IMR-90 (cell line): ENCODE measurements at regions not wholly inside any gene's neighbourhood (a gene's known extent, or its start where the extent isn't known, plus 50 kb on each side); places are given as distances from the start of the nearest gene placed in this dataset.

Experiments used
- ATAC-seq: fragments of 200-7000 bp; cut with Tn5 transposase; 2 replicates; pipeline ENCODE4 v1.9.1; 2020; ENCODE audit warnings: low read depth, mild to moderate bottlenecking, moderate library complexity
- BruUV-seq: library from RNA; stranded (reverse); fragments of 400-500 nt; replicated peaks from 2 replicates; lab custom pipeline; 2021; lab: Mats Ljungman, UMichigan
- CTCF ChIA-PET: fragments of 300-600 bp; formaldehyde crosslinking; extraction: SDS; loops from one replicate; lab custom pipeline; 2021; ENCODE audit warnings: antibody characterized with exemption; lab: Yijun Ruan, JAX
- POLR2A ChIA-PET: fragments of 300-600 bp; sonication (Branson Sonifier 250); formaldehyde crosslinking; loops from one replicate; lab custom pipeline; 2022; ENCODE audit warnings: antibody characterized with exemption; ENCODE audit not compliant: unreplicated experiment; lab: Charles Lee
- DNase-seq: peaks from one replicate; pipeline ENCODE4 v3.0.0; 2013
- H2AFZ ChIP-seq: replicated peaks from 2 replicates; pipeline ENCODE3; 2013; ENCODE audit warnings: low read length, mild to moderate bottlenecking; ENCODE audit not compliant: poor library complexity
- H2AK5ac ChIP-seq: 2 replicates; pipeline ENCODE4 v1.6.1; 2013; ENCODE audit warnings: low read depth, low read length, inconsistent platforms
- H2AK9ac ChIP-seq: replicated peaks from 2 replicates; pipeline ENCODE3; 2013; ENCODE audit warnings: mild to moderate bottlenecking, low read depth, low read length, moderate library complexity; ENCODE audit not compliant: poor library complexity
- H2BK120ac ChIP-seq: 2 replicates; pipeline ENCODE4 v1.6.1; 2013; ENCODE audit warnings: low read depth, low read length, inconsistent platforms
- H2BK15ac ChIP-seq: 3 replicates; pipeline ENCODE4 v1.6.1; 2013; ENCODE audit warnings: low read depth, low read length, inconsistent platforms
- H2BK20ac ChIP-seq: 2 replicates; pipeline ENCODE4 v1.6.1; 2013; ENCODE audit warnings: low read depth, mild to moderate bottlenecking, inconsistent platforms, low read length, moderate library complexity
- H2BK5ac ChIP-seq: 2 replicates; pipeline ENCODE4 v1.6.1; 2013; ENCODE audit warnings: mild to moderate bottlenecking, low read depth, low read length, inconsistent platforms; ENCODE audit not compliant: poor library complexity, severe bottlenecking
- H3K14ac ChIP-seq: replicated peaks from 2 replicates; pipeline ENCODE4 v1.6.1; 2013; ENCODE audit warnings: low read depth, low read length, inconsistent platforms
- H3K18ac ChIP-seq: 2 replicates; pipeline ENCODE4 v1.6.1; 2013; ENCODE audit warnings: low read depth, low read length, control low read depth
- H3K23ac ChIP-seq: 2 replicates; pipeline ENCODE4 v1.6.1; 2013; ENCODE audit warnings: low read depth, low read length, inconsistent platforms
- H3K27ac ChIP-seq: 2 replicates; pipeline ENCODE4 v1.5.1; 2013; ENCODE audit warnings: mild to moderate bottlenecking, control low read depth, low read length; ENCODE audit not compliant: insufficient read depth
- H3K27me3 ChIP-seq: 2 replicates; pipeline ENCODE4 v1.6.1; 2013; ENCODE audit warnings: low read length; ENCODE audit not compliant: control insufficient read depth, insufficient read depth
- H3K36me3 ChIP-seq: 2 replicates; pipeline ENCODE4 v1.6.1; 2013; ENCODE audit warnings: low read length, mixed read lengths; ENCODE audit not compliant: control insufficient read depth, insufficient read depth
- H3K4ac ChIP-seq: 2 replicates; pipeline ENCODE4 v1.6.1; 2013; ENCODE audit warnings: low read depth, low read length, inconsistent platforms
- H3K4me1 ChIP-seq: 2 replicates; pipeline ENCODE4 v1.6.1; 2013; ENCODE audit warnings: low read length, mixed read lengths; ENCODE audit not compliant: control insufficient read depth, insufficient read depth
- H3K4me2 ChIP-seq: 2 replicates; pipeline ENCODE4 v1.6.1; 2013; ENCODE audit warnings: low read depth, mild to moderate bottlenecking, control low read depth, low read length, moderate library complexity
- H3K4me3 ChIP-seq: 2 replicates; pipeline ENCODE4 v1.5.1; 2013; ENCODE audit warnings: low read depth, mild to moderate bottlenecking, control low read depth, low read length, moderate library complexity; ENCODE audit not compliant: insufficient read depth
- H3K56ac ChIP-seq: 2 replicates; pipeline ENCODE4 v1.6.1; 2013; ENCODE audit warnings: low read length, inconsistent platforms; ENCODE audit not compliant: insufficient read depth; ENCODE audit errors: extremely low read depth
- H3K79me1 ChIP-seq, 2 experiments: 2 replicates each; pipeline ENCODE4 v1.6.1; 2013; ENCODE audit warnings: low read length in 2 of 2, inconsistent platforms in 1 of 2, low read depth in 1 of 2
- H3K9ac ChIP-seq: 2 replicates; pipeline ENCODE4 v1.6.1; 2013; ENCODE audit warnings: low read depth, low read length, control low read depth
- H3K9me1 ChIP-seq: 2 replicates; pipeline ENCODE4 v1.6.1; 2013; ENCODE audit warnings: low read length, inconsistent platforms; ENCODE audit not compliant: insufficient read depth
- H3K9me3 ChIP-seq: 2 replicates; pipeline ENCODE4 v1.6.1; 2013; ENCODE audit warnings: low read length; ENCODE audit not compliant: control insufficient read depth, insufficient read depth
- H4K20me1 ChIP-seq: 2 replicates; pipeline ENCODE4 v1.6.1; 2013; ENCODE audit warnings: low read length, inconsistent platforms; ENCODE audit not compliant: insufficient read depth
- H4K5ac ChIP-seq: 2 replicates; pipeline ENCODE4 v1.6.1; 2013; ENCODE audit warnings: mild to moderate bottlenecking, low read depth, low read length, control low read depth
- H4K8ac ChIP-seq, 2 experiments: 2 replicates each; pipeline ENCODE4 v1.6.1; 2013; ENCODE audit warnings: low read depth in 2 of 2, low read length in 2 of 2, control low read depth in 1 of 2, inconsistent platforms in 1 of 2
- H4K91ac ChIP-seq: 2 replicates; pipeline ENCODE4 v1.6.1; 2013; ENCODE audit warnings: low read depth, low read length, inconsistent platforms; ENCODE audit not compliant: insufficient read depth
- BHLHE40 ChIP-seq: fragments of 150-350 bp; IDR thresholded peaks from 2 replicates; pipeline ENCODE4 v1.6.1; 2016; ENCODE audit warnings: mild to moderate bottlenecking, low read depth, low read length
- CEBPB ChIP-seq: IDR thresholded peaks from 2 replicates; pipeline ENCODE4 v1.6.1; 2012; ENCODE audit warnings: low read depth, low read length, improper control_type of control experiment
- CHD1 ChIP-seq: IDR thresholded peaks from 2 replicates; pipeline ENCODE4 v1.6.1; 2012; ENCODE audit warnings: low read depth, low read length, improper control_type of control experiment
- FOS ChIP-seq: fragments of 150-350 bp; IDR thresholded peaks from 2 replicates; pipeline ENCODE4 v1.6.1; 2016; ENCODE audit warnings: low read depth, low read length
- MAFK ChIP-seq: IDR thresholded peaks from 2 replicates; pipeline ENCODE4 v1.6.1; 2012; ENCODE audit warnings: low read depth, low read length, improper control_type of control experiment
- MAZ ChIP-seq: IDR thresholded peaks from 2 replicates; pipeline ENCODE4 v1.6.1; 2012; ENCODE audit warnings: low read depth, mild to moderate bottlenecking, low read length, improper control_type of control experiment, moderate library complexity, borderline replicate concordance
- MXI1 ChIP-seq: IDR thresholded peaks from 2 replicates; pipeline ENCODE4 v1.6.1; 2012; ENCODE audit warnings: low read depth, mild to moderate bottlenecking, low read length, moderate library complexity, borderline replicate concordance
- NFE2L2 ChIP-seq: fragments of 150-350 bp; IDR thresholded peaks from 2 replicates; pipeline ENCODE4 v1.6.1; 2016; ENCODE audit warnings: low read depth, mild to moderate bottlenecking, low read length
- POLR2A ChIP-seq: IDR thresholded peaks from 2 replicates; pipeline ENCODE4 v1.6.1; 2012; ENCODE audit warnings: mild to moderate bottlenecking, low read depth, low read length
- RAD21 ChIP-seq: IDR thresholded peaks from 2 replicates; pipeline ENCODE4 v1.6.1; 2012; ENCODE audit warnings: low read length, improper control_type of control experiment
- RFX5 ChIP-seq: IDR thresholded peaks from 2 replicates; pipeline ENCODE4 v1.8.0; 2012; ENCODE audit warnings: low read depth, mild to moderate bottlenecking, low read length, moderate library complexity
- SMC3 ChIP-seq: fragments of 150-350 bp; IDR thresholded peaks from 2 replicates; pipeline ENCODE4 v1.6.1; 2016; ENCODE audit warnings: low read depth, mild to moderate bottlenecking, antibody characterized with exemption, low read length, moderate library complexity
- WGBS, 2 experiments: methylation state at CpG; one replicate each; pipeline versions ENCODE4 v1.1.5 to v1.1.7; 2013; ENCODE audit warnings: missing lambda C conversion rate in 2 of 2; ENCODE audit not compliant: insufficient read length in 1 of 2; ENCODE audit errors: extremely low coverage in 2 of 2; 5-methylcytosine and 5-hydroxymethylcytosine counted together
- dilution Hi-C: fragments of 300-500 bp; cut with HindIII; formaldehyde crosslinking; loops from one replicate; pipeline ENCODE4 v1.14.3; 2018; ENCODE audit warnings: low sequenced_read_pairs; ENCODE audit not compliant: unreplicated experiment
- in situ Hi-C: fragments of 300-500 bp; cut with MboI; formaldehyde crosslinking; loops from 3 replicates; pipeline ENCODE4 v1.14.3; 2019; ENCODE audit warnings: low sequenced_read_pairs, inconsistent platforms, mixed read lengths
- intact Hi-C: fragments of 100-400 bp; cut with micrococcal nuclease; formaldehyde crosslinking; loops from 2 replicates; pipeline ENCODE4 v1.10.0; 2022
- TF ChIP-seq, protein P1 (sequence below): fragments of 150-350 bp; IDR thresholded peaks from 2 replicates; pipeline ENCODE4 v1.6.1; 2016; ENCODE audit warnings: low read depth, mild to moderate bottlenecking, low read length, moderate library complexity, borderline replicate concordance
- TF ChIP-seq, protein P2 (sequence below): conservative IDR thresholded peaks from 2 replicates; pipeline ENCODE4 v1.5.1; 2012; ENCODE audit warnings: mild to moderate bottlenecking, low read depth, low read length, improper control_type of control experiment
- TF ChIP-seq, protein P3 (sequence below): fragments of 150-350 bp; IDR thresholded peaks from 2 replicates; pipeline ENCODE4 v1.6.1; 2017; ENCODE audit warnings: mild to moderate bottlenecking, antibody characterized with exemption, low read length, low read depth

DNA sequence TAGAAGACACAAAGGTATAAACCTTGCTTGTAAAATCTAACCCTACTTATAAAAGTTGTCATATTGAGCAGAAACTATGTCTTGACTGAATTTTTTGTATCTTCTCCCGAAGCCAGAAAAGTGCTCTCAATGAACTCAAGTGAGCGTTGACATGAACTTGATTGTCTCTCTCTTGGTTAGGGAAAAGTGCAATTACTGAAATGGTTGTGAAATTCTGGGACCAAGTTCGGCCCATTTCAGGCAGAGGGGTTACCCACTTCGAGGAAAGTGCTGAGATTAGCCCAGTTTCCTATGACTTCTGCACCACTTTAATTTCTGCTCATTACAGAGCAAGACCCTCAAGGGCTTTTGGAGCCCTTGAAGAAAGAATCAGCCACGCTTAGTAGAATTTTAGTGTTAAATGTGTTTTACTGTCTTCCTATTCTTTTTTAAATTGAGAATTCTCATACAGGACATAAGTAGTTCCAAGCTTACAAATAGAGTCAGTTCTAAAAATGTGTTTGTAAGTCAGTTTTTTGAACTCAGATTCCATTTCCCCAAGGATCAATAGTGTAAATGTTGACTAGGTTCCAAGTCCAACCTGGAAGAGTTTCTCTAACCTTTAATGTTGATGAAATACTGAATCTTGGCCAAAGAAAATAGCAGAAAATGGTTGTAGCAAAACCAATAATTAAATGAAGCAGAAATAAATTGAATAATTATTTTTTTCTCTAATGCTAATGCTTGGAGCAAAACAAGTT lies 125.7 kb upstream of the ACSL4 start:
- no peaks in the 10 kb centered on the region for H4K20me1 ChIP-seq
- BruUV-seq = no TSS peak
- no peaks in the 10 kb centered on the region; the same call in none of the 2 replicates for H3K9me3 ChIP-seq
- H3K4me2 ChIP-seq = no peak overlapping the region
- no peak overlapping the region for H3K14ac ChIP-seq
- no peaks in the 10 kb centered on the region for H3K36me3 ChIP-seq
- no peak overlapping the region for H4K5ac ChIP-seq
- H3K9me1 ChIP-seq = no peaks in the 10 kb centered on the region
- H3K4me3 ChIP-seq = no peak overlapping the region
- ChIA-PET POLR2A (no interaction called here), CTCF (interaction anchor here (0.6 to 2.9 kb wide), 2 partner anchors 139 to 145 kb away, joined by 3 to 23 read pairs; no protein-coding TSS in a partner anchor)
- no peak overlapping the region for H3K56ac ChIP-seq
- no peak overlapping the region for H2AK5ac ChIP-seq
- no peaks in the 10 kb centered on the region; the same call in 1 of the 2 replicates for H3K4me1 ChIP-seq
- H4K91ac ChIP-seq = no peak overlapping the region
- dilution Hi-C loops (no loop called here), intact Hi-C loops (no loop called here), in situ Hi-C loops (no loop called here)
- no peak overlapping the region for H3K23ac ChIP-seq
- H3K27me3 ChIP-seq = peaks cover 3% of the 10 kb centered on the region; the same call in 1 of the 2 replicates
- peak overlapping the region; percentile 41; the same call in 1 of the 2 replicates for H2BK120ac ChIP-seq
- no peaks in the 10 kb centered on the region for H3K79me1 ChIP-seq
- H3K27ac ChIP-seq = peak overlapping the region; percentile 9; the same call in 1 of the 2 replicates
- H2AFZ ChIP-seq = no peak overlapping the region
- ATAC-seq (no peak), DNase-seq (no peak)
- no peak overlapping the region for H3K9ac ChIP-seq
- H3K18ac ChIP-seq = no peak overlapping the region; the same call in 1 of the 2 replicates
- H4K8ac ChIP-seq = 0 out of 4 replicates have a peak overlapping the region, but pooled peaks of 1 of the 2 experiments have one; percentile 29
- no CpG with 5 or more reads among the region's 5 CpGs for WGBS, 2 experiments
- no peak overlapping the region for H3K4ac ChIP-seq
- H2BK20ac ChIP-seq = no peak overlapping the region
- H2BK15ac ChIP-seq = no peak overlapping the region
- no peak overlapping the region for H2BK5ac ChIP-seq
- H2AK9ac ChIP-seq = no peak overlapping the region
- no peak for TF ChIP-seq MAZ
- TF ChIP-seq, protein P1, sequence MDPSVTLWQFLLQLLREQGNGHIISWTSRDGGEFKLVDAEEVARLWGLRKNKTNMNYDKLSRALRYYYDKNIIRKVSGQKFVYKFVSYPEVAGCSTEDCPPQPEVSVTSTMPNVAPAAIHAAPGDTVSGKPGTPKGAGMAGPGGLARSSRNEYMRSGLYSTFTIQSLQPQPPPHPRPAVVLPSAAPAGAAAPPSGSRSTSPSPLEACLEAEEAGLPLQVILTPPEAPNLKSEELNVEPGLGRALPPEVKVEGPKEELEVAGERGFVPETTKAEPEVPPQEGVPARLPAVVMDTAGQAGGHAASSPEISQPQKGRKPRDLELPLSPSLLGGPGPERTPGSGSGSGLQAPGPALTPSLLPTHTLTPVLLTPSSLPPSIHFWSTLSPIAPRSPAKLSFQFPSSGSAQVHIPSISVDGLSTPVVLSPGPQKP = no peak
- TF ChIP-seq FOS = no peak
- TF ChIP-seq, protein P2, sequence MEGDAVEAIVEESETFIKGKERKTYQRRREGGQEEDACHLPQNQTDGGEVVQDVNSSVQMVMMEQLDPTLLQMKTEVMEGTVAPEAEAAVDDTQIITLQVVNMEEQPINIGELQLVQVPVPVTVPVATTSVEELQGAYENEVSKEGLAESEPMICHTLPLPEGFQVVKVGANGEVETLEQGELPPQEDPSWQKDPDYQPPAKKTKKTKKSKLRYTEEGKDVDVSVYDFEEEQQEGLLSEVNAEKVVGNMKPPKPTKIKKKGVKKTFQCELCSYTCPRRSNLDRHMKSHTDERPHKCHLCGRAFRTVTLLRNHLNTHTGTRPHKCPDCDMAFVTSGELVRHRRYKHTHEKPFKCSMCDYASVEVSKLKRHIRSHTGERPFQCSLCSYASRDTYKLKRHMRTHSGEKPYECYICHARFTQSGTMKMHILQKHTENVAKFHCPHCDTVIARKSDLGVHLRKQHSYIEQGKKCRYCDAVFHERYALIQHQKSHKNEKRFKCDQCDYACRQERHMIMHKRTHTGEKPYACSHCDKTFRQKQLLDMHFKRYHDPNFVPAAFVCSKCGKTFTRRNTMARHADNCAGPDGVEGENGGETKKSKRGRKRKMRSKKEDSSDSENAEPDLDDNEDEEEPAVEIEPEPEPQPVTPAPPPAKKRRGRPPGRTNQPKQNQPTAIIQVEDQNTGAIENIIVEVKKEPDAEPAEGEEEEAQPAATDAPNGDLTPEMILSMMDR = no peak
- TF ChIP-seq CHD1 = no peak
- no peak for TF ChIP-seq RFX5
- TF ChIP-seq, protein P3, sequence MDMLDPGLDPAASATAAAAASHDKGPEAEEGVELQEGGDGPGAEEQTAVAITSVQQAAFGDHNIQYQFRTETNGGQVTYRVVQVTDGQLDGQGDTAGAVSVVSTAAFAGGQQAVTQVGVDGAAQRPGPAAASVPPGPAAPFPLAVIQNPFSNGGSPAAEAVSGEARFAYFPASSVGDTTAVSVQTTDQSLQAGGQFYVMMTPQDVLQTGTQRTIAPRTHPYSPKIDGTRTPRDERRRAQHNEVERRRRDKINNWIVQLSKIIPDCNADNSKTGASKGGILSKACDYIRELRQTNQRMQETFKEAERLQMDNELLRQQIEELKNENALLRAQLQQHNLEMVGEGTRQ = no peak
- TF ChIP-seq BHLHE40 = no peak
- no peak for TF ChIP-seq MAFK
- no peak for TF ChIP-seq CEBPB
- no peak for TF ChIP-seq RAD21
- no peak for TF ChIP-seq SMC3
- TF ChIP-seq POLR2A = no peak
- TF ChIP-seq NFE2L2 = no peak
- no peak for TF ChIP-seq MXI1
